HCT116 (cell line): ENCODE measurements at regions not wholly inside any gene's neighbourhood (a gene's known extent, or its start where the extent isn't known, plus 50 kb on each side); places are given as distances from the start of the nearest gene placed in this dataset.

Experiments
- ATAC-seq: fragments of 200-7000 bp; cut with Tn5 transposase; 2 replicates; pipeline ENCODE4 v1.9.1; 2020; ENCODE audit warnings: mild to moderate bottlenecking, moderate library complexity
- BruUV-seq: library from RNA; stranded (reverse); fragments of 400-500 nt; replicated peaks from 2 replicates; lab custom pipeline; 2021; lab: Mats Ljungman, UMichigan
- CTCF ChIA-PET: fragments of 300-600 bp; sonication (Branson Sonifier 250); formaldehyde crosslinking; loops from one replicate; lab custom pipeline; 2021; ENCODE audit warnings: antibody characterized with exemption; lab: Charles Lee
- POLR2A ChIA-PET: fragments of 300-600, 350-600 bp; sonication (Branson Sonifier 250); formaldehyde crosslinking; loops from one replicate; lab custom pipeline; 2021; ENCODE audit warnings: antibody characterized with exemption; lab: Charles Lee
- RAD21 ChIA-PET, 2 experiments: fragments of 300-600 bp; sonication (Branson Sonifier 250); formaldehyde crosslinking; loops; one replicate each; lab custom pipeline; 2023; ENCODE audit warnings: low total read pairs in 2 of 2; ENCODE audit not compliant: uncharacterized antibody in 2 of 2, unreplicated experiment in 2 of 2, low non-redundant PET in 1 of 2; lab: Charles Lee
- DNase-seq: peaks from one replicate; pipeline ENCODE4 v3.0.0-alpha.2; 2010; ENCODE audit warnings: low read depth, low spot score
- H2AFZ ChIP-seq: fragments of 200-600 bp; shearing (Covaris generic), sonication (generic); 2 replicates; pipeline ENCODE4 v1.6.1; 2017; ENCODE audit warnings: low read depth, mixed run types, mixed read lengths, antibody characterized with exemption, low read length; ENCODE audit not compliant: poor library complexity, severe bottlenecking
- H3K27ac ChIP-seq: 2 replicates; pipeline ENCODE4 v1.5.1; 2012; ENCODE audit warnings: low read depth, low read length
- H3K27me3 ChIP-seq: fragments of 200-600 bp; sonication (generic); 2 replicates; pipeline ENCODE4 v1.6.1; 2016; ENCODE audit warnings: mixed run types, low read length, mixed read lengths; ENCODE audit not compliant: insufficient read depth
- H3K36me3 ChIP-seq, 2 experiments: fragments of 200-500 bp in 1 of 2; fragments of 200-600 bp in 1 of 2; sonication (Bioruptor generic) in 1 of 2; sonication (generic) in 1 of 2; 2 replicates each; pipeline versions ENCODE4 v1.5.1 to v1.6.1; 2014 to 2016; ENCODE audit warnings: low read length in 2 of 2, inconsistent platforms in 1 of 2, mixed read lengths in 1 of 2, mixed run types in 1 of 2; ENCODE audit not compliant: insufficient read depth in 2 of 2, control insufficient read depth in 1 of 2
- H3K4me1 ChIP-seq, 2 experiments: fragments of 200-600 bp in 1 of 2; sonication (generic) in 1 of 2; 2 replicates each; pipeline versions ENCODE4 v1.5.1 to v1.6.1; 2012 to 2017; ENCODE audit warnings: low read length in 2 of 2, inconsistent platforms in 1 of 2, mild to moderate bottlenecking in 1 of 2, mixed read lengths in 1 of 2, mixed run types in 1 of 2, moderate library complexity in 1 of 2; ENCODE audit not compliant: insufficient read depth in 2 of 2, control insufficient read depth in 1 of 2
- H3K4me2 ChIP-seq: fragments of 200-600 bp; sonication (generic); 2 replicates; pipeline ENCODE4 v1.6.1; 2017; ENCODE audit warnings: mixed run types, low read length, mixed read lengths
- H3K4me3 ChIP-seq, 2 experiments: fragments of 200-600 bp in 1 of 2; sonication (generic) in 1 of 2; replicated peaks in 1 of 2; 2 replicates each; pipeline ENCODE4 v1.5.1; 2011 to 2016; ENCODE audit warnings: low read length in 2 of 2, control low read depth in 1 of 2, low read depth in 1 of 2, mild to moderate bottlenecking in 1 of 2, mixed read lengths in 1 of 2, mixed run types in 1 of 2
- H3K79me2 ChIP-seq: fragments of 200-600 bp; sonication (generic); 2 replicates; pipeline ENCODE4 v1.6.1; 2017; ENCODE audit warnings: mild to moderate bottlenecking, mixed run types, low read length, moderate library complexity, mixed read lengths; ENCODE audit not compliant: insufficient read depth
- H3K9ac ChIP-seq: fragments of 200-600 bp; sonication (generic); 2 replicates; pipeline ENCODE4 v1.6.1; 2016; ENCODE audit warnings: low read length, mixed read lengths
- H3K9me2 ChIP-seq: fragments of 200-600 bp; sonication (generic), shearing (Covaris generic); 2 replicates; pipeline ENCODE4 v1.6.1; 2017; ENCODE audit warnings: mixed run types, mild to moderate bottlenecking, moderate library complexity; ENCODE audit not compliant: insufficient read depth
- H3K9me3 ChIP-seq, 2 experiments: fragments of 200-500 bp in 1 of 2; fragments of 200-600 bp in 1 of 2; sonication (Bioruptor generic) in 1 of 2; sonication (generic) in 1 of 2; 2 replicates each; pipeline ENCODE4 v1.6.1; 2014 to 2017; ENCODE audit warnings: low read length in 2 of 2, mixed read lengths in 2 of 2, inconsistent platforms in 1 of 2, low read depth in 1 of 2, mild to moderate bottlenecking in 1 of 2, mixed run types in 1 of 2, moderate library complexity in 1 of 2; ENCODE audit not compliant: control insufficient read depth in 1 of 2, insufficient read depth in 1 of 2
- H4K20me1 ChIP-seq: fragments of 200-600 bp; sonication (generic), shearing (Covaris generic); 2 replicates; pipeline ENCODE4 v1.6.1; 2017; ENCODE audit warnings: mixed run types, mild to moderate bottlenecking, moderate library complexity; ENCODE audit not compliant: insufficient read depth
- ATF3 ChIP-seq: IDR thresholded peaks from 2 replicates; pipeline ENCODE4 v1.6.1; 2012
- CBX3 ChIP-seq: IDR thresholded peaks from 2 replicates; pipeline ENCODE4 v1.6.1; 2012; ENCODE audit warnings: low read depth
- CTCF ChIP-seq, 3 experiments: fragments of 200-600 bp in 1 of 3; sonication (generic) in 1 of 3; IDR thresholded peaks in 2 of 3; conservative IDR thresholded peaks in 1 of 3; 2 replicates each; pipeline ENCODE4 v1.5.1; 2012 to 2017; ENCODE audit warnings: low read depth in 2 of 3, low read length in 2 of 3, antibody characterized with exemption in 1 of 3, borderline replicate concordance in 1 of 3, control low read depth in 1 of 3, mild to moderate bottlenecking in 1 of 3, mixed read lengths in 1 of 3, mixed run types in 1 of 3, moderate library complexity in 1 of 3; ENCODE audit not compliant: insufficient read depth in 1 of 3
- EZH2phosphoT487 ChIP-seq: fragments of 200-600 bp; IDR thresholded peaks from 2 replicates; pipeline ENCODE4 v1.6.1; 2018; ENCODE audit warnings: antibody characterized with exemption, borderline replicate concordance
- FOSL1 ChIP-seq: IDR thresholded peaks from 2 replicates; pipeline ENCODE4 v1.6.1; 2012; ENCODE audit warnings: low read depth
- JUND ChIP-seq: IDR thresholded peaks from 2 replicates; pipeline ENCODE4 v1.6.1; 2012
- POLR2A ChIP-seq: IDR thresholded peaks from 2 replicates; pipeline ENCODE4 v1.7.0; 2011; ENCODE audit warnings: borderline replicate concordance; ENCODE audit not compliant: insufficient read depth, insufficient read length; ENCODE audit errors: extremely low read depth
- POLR2AphosphoS5 ChIP-seq: IDR thresholded peaks from 2 replicates; pipeline ENCODE4 v1.6.1; 2011; ENCODE audit warnings: mild to moderate bottlenecking, low read depth, low read length, moderate library complexity
- RAD21 ChIP-seq: IDR thresholded peaks from 2 replicates; pipeline ENCODE4 v1.6.1; 2012; ENCODE audit warnings: low read depth, mild to moderate bottlenecking
- SP1 ChIP-seq: IDR thresholded peaks from 2 replicates; pipeline ENCODE4 v1.6.1; 2012; ENCODE audit warnings: low read depth
- SRF ChIP-seq: IDR thresholded peaks from 2 replicates; pipeline ENCODE4 v1.6.1; 2012; ENCODE audit warnings: low read depth
- YY1 ChIP-seq: IDR thresholded peaks from 2 replicates; pipeline ENCODE4 v1.6.1; 2011; ENCODE audit warnings: low read length, low read depth, moderate library complexity, mild to moderate bottlenecking; ENCODE audit not compliant: insufficient replicate concordance; ENCODE audit errors: extremely low read depth
- ZFX ChIP-seq: fragments of 450-650 bp; IDR thresholded peaks from 2 replicates; pipeline ENCODE4 v1.6.1; 2017
- ZNF274 ChIP-seq: fragments of 200-500 bp; sonication (Bioruptor generic); IDR thresholded peaks from 2 replicates; pipeline ENCODE4 v1.6.1; 2014; ENCODE audit warnings: mild to moderate bottlenecking, low read depth, low read length, inconsistent platforms
- intact Hi-C: fragments of 100-400 bp; cut with micrococcal nuclease; formaldehyde crosslinking; loops from 2 replicates; pipeline ENCODE4 v1.10.0; 2022
- TF ChIP-seq, protein P1 (sequence below): IDR thresholded peaks from 2 replicates; pipeline ENCODE4 v1.6.1; 2012; ENCODE audit warnings: low read depth
- TF ChIP-seq, protein P2 (sequence below): IDR thresholded peaks from 2 replicates; pipeline ENCODE4 v1.6.1; 2012

- Histone ChIP-seq H3K9me3 (no peaks in the 10 kb centered on the region), H3K27me3 (no peaks in the 10 kb centered on the region), H3K79me2 (no peaks in the 10 kb centered on the region), H3K4me2 (no peak overlapping the region), H4K20me1 (no peaks in the 10 kb centered on the region), H3K9me2 (no peaks in the 10 kb centered on the region), H3K4me3 (no peak overlapping the region), H3K4me1 (no peaks in the 10 kb centered on the region), H3K27ac (no peak overlapping the region), H3K9ac (no peak overlapping the region), H2AFZ (no peak overlapping the region)
- CTCF ChIA-PET, result interaction anchor here (1.3 kb wide), 1 partner anchor 202 kb away, joined by 7 read pairs; no protein-coding TSS in a partner anchor
- intact Hi-C loops, result no loop called here
- ATAC-seq, result no peak
- RAD21 ChIA-PET, result no interaction called here
- DNase-seq, result no peak
- POLR2A ChIA-PET, result no interaction called here
- TF ChIP-seq ZFX (no peak), FOSL1 (no peak), SRF (no peak)
- TF ChIP-seq, all 23 proteins: peak for 0
- BruUV-seq, result no TSS peak
- no peaks in the 10 kb centered on the region for H3K36me3 ChIP-seq
These were observed 90.1 kb upstream of the ABCC4 start for GRCh38 chr13:95391362-95391761.

DNA sequence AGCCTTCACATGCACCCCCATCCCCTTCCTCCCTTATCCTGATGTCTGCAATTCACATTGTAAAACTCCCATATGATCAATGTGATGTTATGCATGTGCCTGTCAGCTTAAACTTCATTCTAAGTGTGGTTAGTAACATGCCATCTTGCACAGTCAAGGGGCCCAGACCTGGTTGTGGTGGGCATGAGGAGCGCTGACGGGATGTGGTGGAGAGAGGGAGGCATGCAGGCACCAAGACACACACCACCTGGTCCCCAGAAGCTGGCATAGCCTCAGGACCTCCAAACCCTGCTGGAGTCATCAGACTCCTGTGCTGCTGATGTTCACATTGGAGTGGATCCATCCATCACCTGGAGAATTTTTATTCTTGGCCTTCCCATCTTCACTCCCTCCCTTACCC lies 90.5 kb upstream of the ABCC4 start:
- no peaks in the 10 kb centered on the region for H3K4me1 ChIP-seq
- BruUV-seq, result no TSS peak
- CTCF ChIA-PET, result no interaction called here

More for the DNA sequence above, 90.5 kb upstream of the ABCC4 start:
- Histone ChIP-seq H3K27ac (no peak overlapping the region), H2AFZ (no peak overlapping the region), H3K9me2 (no peaks in the 10 kb centered on the region), H3K4me2 (no peak overlapping the region), H3K9me3 (no peaks in the 10 kb centered on the region), H3K9ac (no peak overlapping the region), H3K27me3 (no peaks in the 10 kb centered on the region), H3K79me2 (no peaks in the 10 kb centered on the region), H3K36me3 (no peaks in the 10 kb centered on the region), H3K4me3 (no peak overlapping the region), H4K20me1 (no peaks in the 10 kb centered on the region)
- POLR2A ChIA-PET, result no interaction called here
- intact Hi-C loops, result no loop called here
- RAD21 ChIA-PET, result no interaction called here
- no peak for TF ChIP-seq POLR2A
- no peak for TF ChIP-seq ATF3
- TF ChIP-seq, protein P1, sequence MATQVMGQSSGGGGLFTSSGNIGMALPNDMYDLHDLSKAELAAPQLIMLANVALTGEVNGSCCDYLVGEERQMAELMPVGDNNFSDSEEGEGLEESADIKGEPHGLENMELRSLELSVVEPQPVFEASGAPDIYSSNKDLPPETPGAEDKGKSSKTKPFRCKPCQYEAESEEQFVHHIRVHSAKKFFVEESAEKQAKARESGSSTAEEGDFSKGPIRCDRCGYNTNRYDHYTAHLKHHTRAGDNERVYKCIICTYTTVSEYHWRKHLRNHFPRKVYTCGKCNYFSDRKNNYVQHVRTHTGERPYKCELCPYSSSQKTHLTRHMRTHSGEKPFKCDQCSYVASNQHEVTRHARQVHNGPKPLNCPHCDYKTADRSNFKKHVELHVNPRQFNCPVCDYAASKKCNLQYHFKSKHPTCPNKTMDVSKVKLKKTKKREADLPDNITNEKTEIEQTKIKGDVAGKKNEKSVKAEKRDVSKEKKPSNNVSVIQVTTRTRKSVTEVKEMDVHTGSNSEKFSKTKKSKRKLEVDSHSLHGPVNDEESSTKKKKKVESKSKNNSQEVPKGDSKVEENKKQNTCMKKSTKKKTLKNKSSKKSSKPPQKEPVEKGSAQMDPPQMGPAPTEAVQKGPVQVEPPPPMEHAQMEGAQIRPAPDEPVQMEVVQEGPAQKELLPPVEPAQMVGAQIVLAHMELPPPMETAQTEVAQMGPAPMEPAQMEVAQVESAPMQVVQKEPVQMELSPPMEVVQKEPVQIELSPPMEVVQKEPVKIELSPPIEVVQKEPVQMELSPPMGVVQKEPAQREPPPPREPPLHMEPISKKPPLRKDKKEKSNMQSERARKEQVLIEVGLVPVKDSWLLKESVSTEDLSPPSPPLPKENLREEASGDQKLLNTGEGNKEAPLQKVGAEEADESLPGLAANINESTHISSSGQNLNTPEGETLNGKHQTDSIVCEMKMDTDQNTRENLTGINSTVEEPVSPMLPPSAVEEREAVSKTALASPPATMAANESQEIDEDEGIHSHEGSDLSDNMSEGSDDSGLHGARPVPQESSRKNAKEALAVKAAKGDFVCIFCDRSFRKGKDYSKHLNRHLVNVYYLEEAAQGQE, result no peak
- no peak for TF ChIP-seq CBX3
- no peak for TF ChIP-seq JUND
- no peak for TF ChIP-seq ZFX
- TF ChIP-seq CTCF (IDR thresholded peaks at IDR 0.05 in 2 of 3, conservative IDR thresholded peaks at IDR 0.05 in 1 of 3; ENCODE audit: borderline replicate concordance in 1 of 3, insufficient read depth in 1 of 3, low read depth in 2 of 3, low read length in 2 of 3), result no peak
- no peak for TF ChIP-seq POLR2AphosphoS5
- TF ChIP-seq, protein P2, sequence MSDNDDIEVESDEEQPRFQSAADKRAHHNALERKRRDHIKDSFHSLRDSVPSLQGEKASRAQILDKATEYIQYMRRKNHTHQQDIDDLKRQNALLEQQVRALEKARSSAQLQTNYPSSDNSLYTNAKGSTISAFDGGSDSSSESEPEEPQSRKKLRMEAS, result no peak
- no peak for TF ChIP-seq YY1
- TF ChIP-seq EZH2phosphoT487, result no peak
- TF ChIP-seq RAD21, result no peak
- TF ChIP-seq SP1, result no peak
- TF ChIP-seq ZNF274, result no peak
- TF ChIP-seq SRF, result no peak
- ATAC-seq (no peak), DNase-seq (no peak)
